Effector CD4-positive, alpha-beta T cell (primary cell): ENCODE measurements at regions not wholly inside any gene's neighbourhood (a gene's known extent, or its start where the extent isn't known, plus 50 kb on each side); places are given as distances from the start of the nearest gene placed in this dataset.

Experiments
- DNase-seq: peaks from one replicate; pipeline ENCODE4 v3.0.0-alpha.2; 2020

DNA sequence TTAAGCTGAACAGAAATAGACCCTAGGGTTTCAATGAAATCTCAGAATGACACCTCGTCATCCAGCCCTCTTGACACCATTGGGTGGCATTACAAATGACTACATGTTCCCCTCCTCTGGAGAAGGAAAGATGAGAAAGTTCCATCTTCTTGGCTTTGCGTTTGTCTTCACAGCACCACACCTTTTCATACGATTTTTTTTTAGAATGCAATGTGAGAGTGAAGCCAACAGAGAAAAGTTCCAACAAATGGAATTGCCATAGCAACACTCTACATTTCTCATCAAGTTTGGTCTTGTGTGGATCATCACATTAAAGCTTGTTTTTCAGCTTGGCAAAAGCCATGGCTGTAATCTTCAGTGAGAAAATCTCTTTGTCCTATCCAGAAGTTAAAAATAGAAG, 183.4 kb upstream of the SNX7 start:
- no peak for DNase-seq

DNA sequence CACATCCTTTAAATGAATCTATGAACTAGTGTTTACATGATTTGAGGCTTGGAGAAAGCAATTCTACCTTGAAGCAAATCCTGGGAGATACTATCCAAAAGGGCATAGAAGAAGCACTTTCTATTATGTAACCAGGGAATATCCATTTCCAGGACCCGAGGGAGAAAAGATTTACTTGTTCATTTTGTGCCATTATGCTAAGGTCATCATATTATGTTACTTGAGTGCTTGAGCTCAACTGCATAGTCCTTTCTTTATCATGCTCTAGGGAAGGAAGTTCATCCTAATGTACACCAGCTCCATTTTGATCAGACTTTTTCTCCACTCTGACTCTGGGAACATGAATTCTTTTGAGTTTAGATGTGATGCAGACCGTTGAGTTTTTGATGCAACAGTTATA, 188.6 kb upstream of the SNX7 start:
- DNase-seq, result no peak

DNA sequence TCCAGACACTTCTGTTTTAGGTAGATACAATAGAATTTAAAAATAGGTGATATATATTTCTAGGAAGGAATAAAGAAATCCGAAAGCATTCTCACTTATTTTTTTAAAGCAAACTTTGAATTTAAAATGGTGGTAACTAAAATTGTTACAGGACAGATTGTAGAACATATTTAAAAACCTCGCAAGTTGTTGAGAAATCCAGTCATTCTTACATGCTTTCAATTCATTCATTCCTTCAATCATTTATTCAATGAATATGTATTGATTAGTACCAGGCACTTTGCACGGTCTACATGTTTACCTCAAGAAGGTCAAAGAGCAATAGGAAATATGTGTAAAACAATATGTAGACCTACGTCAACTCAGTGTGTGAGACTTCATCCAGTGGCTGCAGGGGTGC, 189.9 kb upstream of the SNX7 start:
- DNase-seq, result no peak

DNA sequence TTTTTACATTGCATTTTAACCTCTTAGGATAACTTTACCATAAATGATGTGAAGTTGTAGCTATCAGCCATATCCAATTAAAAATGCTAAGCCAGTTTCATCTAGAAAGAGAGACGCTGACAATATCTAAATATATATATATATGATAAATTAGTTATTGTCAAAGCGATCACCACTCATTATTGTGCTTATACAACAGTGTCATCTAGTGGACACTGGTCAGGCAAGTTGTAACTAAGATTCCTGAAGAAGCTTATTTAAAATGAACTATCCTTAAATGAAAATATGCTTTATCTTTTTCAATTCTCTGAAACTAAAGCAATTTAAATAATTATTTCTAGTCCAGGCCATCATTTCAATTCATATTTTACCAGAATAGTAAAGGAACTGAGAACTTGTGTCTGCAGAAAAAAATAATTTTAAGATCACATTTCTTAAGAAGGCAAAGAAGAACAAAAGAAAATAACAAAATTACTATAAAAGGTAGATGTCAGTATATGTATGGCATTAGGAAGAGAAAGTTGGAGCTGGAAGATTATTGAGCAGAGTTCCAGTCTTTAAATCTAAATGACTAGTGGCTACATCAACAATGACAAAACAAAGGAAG, 193.3 kb upstream of the SNX7 start:
- DNase-seq, result no peak

DNA sequence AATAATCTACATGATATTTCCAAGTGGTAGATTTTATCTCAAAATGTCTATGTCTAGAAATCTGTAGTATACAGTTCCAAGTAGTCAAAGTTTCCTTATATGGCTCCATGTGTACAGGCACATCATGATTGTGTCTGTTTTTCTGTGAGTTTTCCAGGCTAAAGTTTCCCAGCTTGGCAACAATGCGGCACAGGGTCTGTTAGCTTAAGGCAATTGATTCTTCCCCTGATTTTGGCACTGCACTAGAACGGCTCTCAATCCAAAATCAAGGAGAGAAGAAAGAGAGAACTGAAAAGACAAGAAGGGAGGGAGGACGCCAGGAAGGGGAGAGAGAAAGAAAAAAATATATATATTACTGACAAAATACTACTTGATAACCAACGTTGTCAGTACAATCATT, 193.9 kb upstream of the SNX7 start:
- no peak for DNase-seq

DNA sequence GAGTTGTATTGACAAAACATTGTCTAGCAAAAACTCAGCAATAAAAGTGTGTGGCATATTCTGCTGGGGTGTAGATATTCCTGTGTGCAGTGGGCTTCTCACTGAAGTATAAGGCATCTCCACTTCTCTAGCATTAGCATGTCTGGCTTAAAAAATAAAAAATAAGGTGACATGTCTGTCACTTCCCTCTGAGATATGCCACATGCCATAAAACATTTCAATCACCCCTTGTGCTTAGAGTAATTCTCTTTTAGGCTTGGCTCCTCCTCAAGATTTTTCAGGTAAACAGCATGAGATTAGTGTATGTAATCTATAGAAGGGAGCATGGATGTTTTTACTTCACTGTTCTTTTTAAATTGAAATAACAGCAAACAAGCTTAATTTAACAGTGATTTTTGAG, 194.4 kb upstream of the SNX7 start:
- DNase-seq, result no peak

DNA sequence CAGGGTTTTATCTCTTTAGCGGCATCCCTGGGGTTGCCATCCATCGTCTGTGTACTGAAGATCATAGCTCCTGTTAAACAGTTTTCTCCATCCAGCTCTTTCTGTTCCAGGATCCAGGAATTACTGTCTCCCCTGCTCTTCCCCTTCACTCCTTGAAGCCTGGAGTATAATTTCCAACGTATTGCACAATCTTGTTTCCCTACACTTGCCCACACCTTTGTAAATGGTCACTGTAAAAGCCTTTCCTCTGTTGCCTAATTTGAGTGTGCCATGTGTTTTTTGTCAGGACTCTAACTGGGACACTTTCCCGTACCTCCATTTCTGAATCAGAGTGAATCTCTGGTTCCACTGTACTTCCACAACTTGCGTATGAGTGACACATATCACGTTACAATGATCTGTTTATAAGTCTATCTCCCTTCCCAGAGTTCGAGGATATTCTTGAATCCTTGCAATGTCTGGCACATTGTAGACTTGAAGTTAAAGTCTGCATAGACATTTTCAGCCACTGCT, 199.6 kb upstream of the SNX7 start:
- DNase-seq, result no peak

DNA sequence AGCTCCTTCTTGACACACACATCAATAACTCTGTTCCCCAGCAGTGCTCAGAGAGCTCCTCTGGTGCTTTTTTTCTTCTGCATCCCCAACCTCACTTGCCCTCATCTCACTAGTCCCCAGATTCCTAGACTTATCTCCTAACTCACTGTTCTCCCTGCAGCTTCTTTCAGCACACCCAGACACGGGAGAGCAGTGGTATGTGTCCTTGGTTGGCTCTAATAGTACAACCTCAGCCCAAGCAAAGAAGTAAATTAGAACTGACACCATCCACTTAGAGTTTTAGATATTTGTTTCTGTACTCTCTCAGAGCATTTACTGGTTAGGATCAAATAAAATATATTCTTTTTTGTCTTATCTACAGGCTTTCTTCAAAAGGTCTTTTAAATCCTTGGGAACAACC, 201.4 kb upstream of the SNX7 start:
- DNase-seq, result no peak

DNA sequence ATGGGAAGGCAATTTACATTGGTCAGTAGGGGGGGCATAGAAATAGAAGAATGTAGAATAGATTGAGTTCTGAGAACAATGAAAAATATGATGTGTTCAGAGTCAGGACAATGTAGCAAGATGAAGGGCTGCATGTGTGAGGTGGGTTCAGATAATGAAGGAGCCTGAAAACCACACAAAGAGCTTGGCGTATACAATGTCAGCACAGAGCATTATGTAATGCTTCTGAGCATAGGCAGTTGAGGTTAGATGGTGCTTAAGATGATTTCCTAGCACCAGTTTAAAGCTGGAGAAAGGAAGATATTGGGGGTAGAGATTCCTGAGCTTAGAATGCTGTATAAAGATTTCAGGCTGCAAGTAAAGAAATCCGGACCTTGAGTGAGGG, 202.0 kb upstream of the SNX7 start:
- DNase-seq, result no peak

DNA sequence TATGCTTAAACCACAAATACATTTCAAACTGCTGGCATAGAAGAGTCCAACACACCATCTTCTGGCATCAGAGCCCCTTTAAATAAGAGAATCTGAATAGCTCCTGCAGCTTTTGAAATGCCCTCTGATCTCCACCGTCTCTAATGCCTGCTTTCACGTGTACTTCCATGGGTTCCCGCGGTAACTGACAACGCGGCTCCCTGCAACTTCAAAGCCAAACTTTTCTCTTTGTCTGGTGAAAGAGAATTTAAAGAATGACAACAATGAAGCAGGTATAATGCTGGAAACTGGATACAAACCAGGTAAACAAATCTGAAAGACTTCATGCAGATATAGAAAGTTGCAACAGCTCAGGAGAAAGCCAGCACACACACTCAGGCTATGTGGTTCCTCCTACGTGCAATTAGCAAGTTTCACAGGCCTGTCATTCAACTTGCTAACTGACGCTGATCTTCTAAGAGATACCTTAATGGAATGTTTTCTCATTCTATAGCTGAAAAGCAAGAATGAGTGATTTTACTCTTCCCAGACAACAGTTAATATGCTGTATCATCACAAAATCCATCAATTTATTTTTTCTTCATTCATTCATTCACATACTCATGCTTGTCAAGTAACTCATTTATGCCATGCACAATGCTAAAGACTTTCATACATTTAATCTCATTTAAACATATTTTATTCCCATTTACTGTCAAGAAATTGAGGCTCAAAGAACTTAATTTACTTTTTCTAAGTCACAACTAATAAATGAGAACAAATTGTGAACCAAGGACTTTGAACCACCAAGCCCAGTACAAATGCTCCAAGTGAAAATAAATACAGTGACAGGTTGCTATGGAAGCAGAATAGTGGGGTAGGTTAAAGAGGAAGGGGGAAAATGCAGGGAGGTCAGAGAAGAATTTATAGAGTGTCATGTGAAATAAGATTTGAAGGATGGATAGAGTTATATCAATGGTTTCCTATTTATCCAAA, 202.7 kb upstream of the SNX7 start:
- no peak for DNase-seq

DNA sequence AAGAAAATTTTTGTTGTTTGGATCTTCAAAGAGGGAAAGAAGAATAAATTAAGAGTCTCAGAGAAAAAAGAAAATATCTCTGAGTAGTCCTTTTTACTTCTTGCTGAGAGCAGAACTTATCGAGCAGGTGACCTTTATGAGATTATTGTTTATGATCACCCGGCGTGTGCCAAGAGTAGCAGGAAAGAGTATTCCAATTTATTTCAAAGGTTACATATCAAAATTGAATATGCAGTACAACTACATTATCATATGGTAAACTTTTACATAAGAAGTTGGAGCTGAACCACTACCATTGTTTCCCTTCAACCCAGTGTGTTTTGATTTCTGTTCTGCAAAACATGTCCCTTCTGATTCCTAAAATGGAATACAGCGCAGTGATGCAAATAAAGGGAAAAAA, 204.3 kb upstream of the SNX7 start:
- DNase-seq, result no peak

DNA sequence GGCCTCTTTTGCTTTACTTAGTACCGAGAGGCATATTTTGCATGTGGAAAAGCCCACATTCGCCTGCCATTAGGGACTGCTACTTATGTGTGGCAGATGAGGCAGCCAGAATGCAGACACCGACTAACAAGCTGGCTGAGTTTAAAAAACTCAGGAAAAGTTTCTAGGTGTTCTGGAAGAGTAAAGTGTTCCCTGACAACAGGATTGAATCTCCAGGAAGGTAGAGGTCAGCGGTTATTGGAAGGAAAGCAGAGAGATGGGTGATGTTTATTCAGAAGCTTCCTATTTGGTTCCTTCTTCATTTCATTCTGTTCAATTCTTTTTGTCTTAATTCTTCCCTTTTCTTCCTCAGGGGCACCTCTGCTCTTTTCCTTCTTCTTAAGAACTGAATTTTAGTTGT, 206.9 kb upstream of the SNX7 start:
- DNase-seq, result no peak

DNA sequence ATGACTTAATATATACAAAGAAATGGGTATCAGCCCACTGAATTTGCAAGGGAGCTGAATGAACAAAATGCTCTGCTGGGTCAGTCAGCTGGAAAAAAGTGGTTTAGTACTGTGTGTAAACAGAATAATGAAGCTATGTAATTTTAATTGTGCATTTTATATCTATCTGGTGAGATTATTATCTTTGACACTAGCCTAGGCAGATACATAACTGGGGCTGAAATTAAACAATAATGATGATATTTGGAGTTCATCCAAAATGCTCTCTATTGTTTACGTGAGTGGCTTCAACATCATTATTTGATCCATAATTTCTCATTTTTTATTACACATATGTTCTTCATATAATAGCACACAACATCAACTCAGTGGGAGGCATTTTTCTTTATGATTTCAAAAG, 208.5 kb upstream of the SNX7 start:
- DNase-seq, result no peak

DNA sequence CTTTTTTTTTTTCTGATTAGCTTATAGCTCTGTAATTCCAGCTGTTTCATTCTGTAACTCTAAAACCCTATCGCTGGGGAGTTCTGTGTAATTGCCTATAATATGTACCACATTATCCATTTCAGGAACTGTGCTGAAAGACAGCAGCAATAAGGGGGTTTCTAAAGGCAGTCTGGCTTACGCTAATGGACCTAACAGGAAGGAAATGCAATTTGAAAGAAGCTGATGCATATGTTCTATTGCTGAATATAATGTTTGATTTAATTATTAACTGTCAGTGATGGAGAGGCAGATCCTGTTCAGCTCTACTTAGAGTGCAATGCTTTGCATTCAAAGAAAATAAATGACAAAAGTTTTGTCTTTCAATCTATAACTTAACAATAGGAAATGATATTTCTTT, 209.4 kb upstream of the SNX7 start:
- no peak for DNase-seq

DNA sequence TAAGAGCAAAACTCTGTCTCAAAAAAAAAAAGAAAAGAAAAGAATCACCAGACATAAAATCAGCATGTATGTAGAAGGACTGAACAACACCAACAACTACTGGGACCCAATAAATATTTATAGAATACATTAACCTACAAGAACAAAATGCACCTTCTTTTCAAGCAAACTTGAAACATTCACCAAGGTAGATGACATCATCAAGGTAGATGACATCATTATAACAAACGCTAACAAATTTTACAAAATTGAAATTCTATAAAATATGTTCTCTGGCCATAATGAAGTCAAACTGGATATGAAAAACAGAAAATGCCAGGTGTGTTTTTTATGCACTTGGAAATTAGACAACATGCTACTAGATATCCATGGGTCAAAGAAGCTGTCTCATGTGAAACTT, 220.2 kb upstream of the SNX7 start:
- no peak for DNase-seq

DNA sequence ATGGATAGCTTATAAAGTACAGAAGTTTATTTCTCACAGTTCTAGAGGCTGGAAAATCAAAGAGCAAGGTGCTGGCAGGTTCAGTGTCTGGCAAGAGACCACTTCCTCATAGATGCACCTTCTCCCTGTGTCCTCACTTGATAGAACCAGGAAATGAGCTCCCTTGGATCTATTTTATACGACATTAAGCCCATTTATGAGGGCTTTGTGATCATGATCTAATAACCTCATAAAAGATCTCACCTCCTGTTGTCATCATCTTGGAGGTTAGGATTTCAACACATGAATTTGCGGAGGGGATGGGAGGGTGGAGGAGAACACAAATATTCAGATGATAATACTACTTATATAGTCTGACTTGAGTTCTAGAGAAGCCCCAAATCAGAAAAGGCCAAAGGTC, 222.1 kb upstream of the SNX7 start:
- DNase-seq, result no peak

DNA sequence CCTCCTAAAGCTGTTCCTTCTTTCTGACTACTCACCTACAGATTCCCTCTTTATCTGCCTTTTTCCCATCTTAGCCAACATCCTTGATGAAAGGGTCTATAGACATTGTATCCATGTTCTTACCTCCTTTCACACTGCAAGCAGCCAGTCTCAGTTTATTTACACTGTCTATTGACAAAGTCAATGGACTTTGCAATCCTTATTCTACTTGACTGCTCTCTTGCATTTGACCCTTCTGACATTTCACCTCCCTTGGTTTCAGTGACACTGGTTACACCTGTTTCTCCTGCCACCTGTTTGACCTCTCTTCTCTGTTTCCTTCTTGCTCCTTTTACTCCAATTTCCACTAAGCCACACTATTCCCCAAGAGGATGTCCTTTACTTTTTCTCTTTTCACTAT, 224.0 kb upstream of the SNX7 start:
- DNase-seq, result no peak

DNA sequence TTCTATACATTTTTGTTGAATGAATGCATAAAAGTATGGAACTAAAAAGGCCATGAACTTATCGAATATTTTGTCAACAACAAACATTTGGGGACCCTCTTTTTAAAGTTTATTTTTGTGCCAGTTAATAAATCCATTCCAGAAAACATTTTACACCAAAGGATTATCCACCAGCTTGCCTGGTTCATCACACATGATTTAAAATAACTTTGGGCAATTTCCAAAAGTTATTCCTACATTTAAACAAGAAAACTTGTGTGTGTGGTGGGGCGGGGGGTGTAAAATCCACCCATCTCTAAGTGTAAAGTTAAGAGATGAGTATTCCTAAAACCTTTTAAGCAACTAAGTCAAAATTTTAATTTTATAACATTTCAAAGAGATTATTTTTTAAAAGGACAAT, 224.5 kb upstream of the SNX7 start:
- no peak for DNase-seq

DNA sequence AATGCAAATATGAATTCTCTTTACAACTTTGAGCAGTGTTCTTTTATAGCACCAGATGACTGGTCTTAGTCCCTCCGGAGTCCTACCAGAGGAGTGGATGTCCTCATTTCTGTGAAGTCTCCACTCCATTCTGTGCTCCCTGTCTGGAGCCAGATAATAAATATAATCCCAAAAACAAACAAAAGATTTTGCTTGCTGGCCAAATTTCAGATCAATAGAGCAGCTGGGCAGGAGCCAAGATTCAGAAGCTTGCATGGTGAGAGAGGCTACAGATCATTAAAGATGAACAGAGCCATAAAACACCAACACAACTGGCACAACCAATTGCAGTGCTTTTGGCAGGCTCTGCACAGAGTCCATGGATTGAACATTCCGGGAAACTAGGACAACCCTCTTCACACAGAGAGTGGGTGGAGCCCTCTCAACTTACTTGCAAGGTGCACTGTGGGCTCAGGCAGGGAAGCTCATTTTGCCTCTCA, 231.5 kb upstream of the SNX7 start:
- DNase-seq, result no peak

DNA sequence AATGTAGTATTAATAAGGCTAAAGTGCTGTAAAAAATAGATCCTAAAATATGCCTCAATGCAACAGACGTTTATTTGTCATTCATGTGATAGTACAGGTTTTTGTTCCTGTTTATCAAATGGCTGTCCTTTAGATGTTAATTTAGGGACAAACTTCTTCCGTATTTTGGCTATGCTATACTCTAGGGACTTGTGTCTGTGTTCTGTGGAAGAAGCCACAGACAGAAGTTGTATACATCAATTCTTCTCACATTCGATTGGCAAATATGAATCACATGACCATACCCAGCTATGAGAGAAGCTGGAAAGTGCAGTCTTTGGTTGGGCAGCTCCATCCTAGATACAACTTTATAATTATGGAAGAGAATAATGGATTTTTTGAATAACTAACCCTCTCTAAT, 232.7 kb upstream of the SNX7 start:
- no peak for DNase-seq

DNA sequence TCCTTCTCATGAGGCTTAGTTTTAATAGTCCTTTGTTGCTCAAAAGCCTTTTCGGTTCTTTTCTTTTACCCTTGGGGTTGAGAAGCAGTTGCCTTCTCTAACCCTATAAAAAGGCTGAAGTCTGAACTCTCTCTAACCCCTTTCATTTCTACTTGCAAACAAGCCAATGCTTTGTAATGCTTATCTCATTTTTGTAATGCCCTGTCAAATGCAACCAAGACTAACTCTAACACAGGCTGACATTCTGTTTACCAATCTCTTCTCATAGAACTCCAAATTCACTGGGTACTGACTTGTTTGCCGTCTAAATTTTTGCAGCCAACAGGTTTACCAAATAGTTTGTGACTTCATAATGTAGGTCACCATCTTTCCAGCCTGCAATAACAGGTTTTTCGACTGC, 233.9 kb upstream of the SNX7 start:
- no peak for DNase-seq

DNA sequence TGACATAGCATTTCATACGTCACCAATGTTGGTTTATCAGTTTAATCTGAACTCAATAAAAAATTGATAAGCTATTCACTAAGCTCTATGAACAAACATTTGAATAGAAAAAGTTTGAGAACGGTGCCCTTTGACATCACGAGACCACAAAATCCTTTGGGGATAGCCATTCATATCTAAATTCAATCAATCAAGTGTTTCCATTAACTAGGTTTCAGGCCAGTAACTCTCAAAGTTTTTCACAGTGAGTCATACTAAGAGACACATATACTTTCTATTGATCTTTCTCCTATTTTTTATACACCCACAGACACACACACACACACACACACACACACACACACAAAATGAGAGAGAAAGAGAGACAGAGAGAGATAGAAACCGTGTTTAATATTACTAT, 235.4 kb upstream of the SNX7 start:
- no peak for DNase-seq

DNA sequence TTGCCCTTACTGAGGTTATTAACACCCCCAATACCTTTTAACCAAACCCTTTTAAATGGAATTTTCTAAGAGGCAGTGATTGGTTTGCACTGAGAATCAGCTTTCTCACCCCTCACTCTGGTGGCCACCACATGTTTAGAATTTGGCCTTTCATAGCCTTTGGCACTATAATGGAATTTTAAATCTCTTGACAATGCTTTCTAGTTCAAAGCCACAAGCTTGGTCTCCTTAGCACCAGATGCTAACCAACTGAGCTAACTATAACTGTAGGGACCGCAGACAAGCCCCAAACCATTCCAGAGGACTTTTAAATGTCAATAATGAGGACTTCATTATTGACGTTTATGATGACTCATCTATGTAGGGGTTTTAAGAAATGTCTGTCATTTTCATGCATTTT, 238.7 kb upstream of the SNX7 start:
- no peak for DNase-seq

DNA sequence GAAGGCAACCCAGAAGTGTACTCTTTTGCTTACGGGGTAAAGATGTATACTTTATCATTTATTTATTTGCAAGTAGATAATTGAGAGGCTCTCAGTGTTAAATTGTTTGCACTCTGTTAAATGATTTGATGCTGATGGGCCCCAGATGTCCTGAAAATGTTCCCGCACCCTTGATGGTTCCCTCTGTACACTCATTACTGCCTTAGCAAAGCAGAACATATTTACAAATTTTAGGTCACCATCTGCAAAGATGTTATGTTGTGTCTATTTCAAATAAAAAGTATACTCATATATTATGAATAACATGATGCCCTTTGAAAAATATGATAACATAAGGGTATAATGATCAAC, 240.5 kb upstream of the SNX7 start:
- DNase-seq, result no peak
